DLD1 (cell line): ENCODE measurements at regions not wholly inside any gene's neighbourhood (a gene's known extent, or its start where the extent isn't known, plus 50 kb on each side); places are given as distances from the start of the nearest gene placed in this dataset.

Experiments
- in situ Hi-C: cut with HindIII; loops from 2 replicates; pipeline ENCODE4 v1.10.0; 2017; ENCODE audit warnings: low sequenced_read_pairs

- in situ Hi-C loops = no loop called here
These were observed 154.7 kb upstream of the SGK1 start for GRCh38 chr6:134472661-134473060.

GRCh38 chr6:134472046-134472445 is 154.1 kb upstream of the SGK1 start:
- in situ Hi-C loops = no loop called here

GRCh38 chr6:134470457-134470975 is 152.6 kb upstream of the SGK1 start:
- in situ Hi-C loops = no loop called here

GRCh38 chr6:134469702-134470456 is 152.0 kb upstream of the SGK1 start:
- in situ Hi-C loops = no loop called here

- in situ Hi-C loops = no loop called here
These were observed 150.7 kb upstream of the SGK1 start for GRCh38 chr6:134468633-134469032.

- in situ Hi-C loops = no loop called here
These were observed 149.7 kb upstream of the SGK1 start for GRCh38 chr6:134467620-134468019.

- in situ Hi-C loops = no loop called here
These were observed 149.0 kb upstream of the SGK1 start for GRCh38 chr6:134466771-134467525.

GRCh38 chr6:134464690-134465411 is 146.9 kb upstream of the SGK1 start:
- in situ Hi-C loops = no loop called here

- in situ Hi-C loops = no loop called here
These were observed 141.1 kb upstream of the SGK1 start for GRCh38 chr6:134458857-134459657.

- in situ Hi-C loops = no loop called here
These were observed 140.0 kb upstream of the SGK1 start for GRCh38 chr6:134457941-134458340.

- in situ Hi-C loops = no loop called here
These were observed 138.3 kb upstream of the SGK1 start for GRCh38 chr6:134456226-134456625.

- in situ Hi-C loops = no loop called here
These were observed 137.4 kb upstream of the SGK1 start for GRCh38 chr6:134455319-134455718.

- in situ Hi-C loops = no loop called here
These were observed 136.9 kb upstream of the SGK1 start for GRCh38 chr6:134454794-134455193.

- in situ Hi-C loops = no loop called here
These were observed 136.0 kb upstream of the SGK1 start for GRCh38 chr6:134453792-134454510.

- in situ Hi-C loops = no loop called here
These were observed 135.0 kb upstream of the SGK1 start for GRCh38 chr6:134452906-134453305.

- in situ Hi-C loops = no loop called here
These were observed 133.6 kb upstream of the SGK1 start for GRCh38 chr6:134451529-134451928.

- in situ Hi-C loops = no loop called here
These were observed 131.9 kb upstream of the SGK1 start for GRCh38 chr6:134449781-134450180.

GRCh38 chr6:134449004-134449403 is 131.1 kb upstream of the SGK1 start:
- in situ Hi-C loops = no loop called here

- in situ Hi-C loops = no loop called here
These were observed 130.0 kb upstream of the SGK1 start for GRCh38 chr6:134447883-134448387.

- in situ Hi-C loops = no loop called here
These were observed 129.5 kb upstream of the SGK1 start for GRCh38 chr6:134447423-134447822.
